Urinary bladder (tissue), 3 donors: ENCODE measurements at regions not wholly inside any gene's neighbourhood (a gene's known extent, or its start where the extent isn't known, plus 50 kb on each side); places are given as distances from the start of the nearest gene placed in this dataset.

ENCODE experiments used
- DNase-seq: peaks from one replicate; pipeline ENCODE4 v3.0.0-alpha.2; 2015; ENCODE audit errors: extremely low spot score
- H3K27ac ChIP-seq: one replicate; pipeline ENCODE4 v1.5.1; 2013; ENCODE audit warnings: low read depth, mild to moderate bottlenecking, moderate library complexity
- H3K36me3 ChIP-seq: one replicate; pipeline ENCODE4 v1.6.1; 2013; ENCODE audit warnings: mild to moderate bottlenecking, moderate library complexity; ENCODE audit not compliant: insufficient read depth
- H3K4me1 ChIP-seq: one replicate; pipeline ENCODE4 v1.6.1; 2013; ENCODE audit warnings: mild to moderate bottlenecking, moderate library complexity; ENCODE audit not compliant: insufficient read depth
- H3K4me3 ChIP-seq: one replicate; pipeline ENCODE4 v1.5.1; 2013; ENCODE audit warnings: low read depth, low read length
- WGBS: extraction: QIAGEN DNeasy Blood & Tissue Kit; methylation state at CpG from one replicate; pipeline ENCODE4 v1.1.7; 2013; 5-methylcytosine and 5-hydroxymethylcytosine counted together
- donor health status: healthy with polysubstance abuse.
- donor health status: healthy.

DNA sequence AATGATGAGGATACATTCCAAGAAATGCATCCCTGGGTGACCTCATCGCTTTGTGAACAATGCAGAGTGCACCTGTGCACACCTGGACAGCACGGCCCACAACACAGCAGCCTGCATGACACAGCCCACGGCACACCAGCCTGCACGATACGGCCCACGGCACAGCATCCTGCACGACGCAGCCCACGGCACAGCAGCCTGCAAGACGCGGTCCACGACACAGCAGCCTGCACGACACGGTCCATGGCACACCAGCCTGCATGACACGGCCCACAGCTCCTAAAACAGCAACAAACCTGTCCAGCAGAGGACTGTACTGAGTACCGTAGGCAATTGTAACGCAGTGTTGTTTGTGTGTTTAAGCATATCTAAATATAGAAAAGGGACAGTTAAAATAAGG, 134.7 kb upstream of the PPP2R2D start:
- no peaks in the 10 kb centered on the region for H3K4me1 ChIP-seq
- no peak for DNase-seq
- 93% methylated on average over 17 of the region's 17 CpGs for WGBS
- H3K36me3 ChIP-seq: no peaks in the 10 kb centered on the region
- H3K4me3 ChIP-seq: no peak overlapping the region
- no peak overlapping the region for H3K27ac ChIP-seq

DNA sequence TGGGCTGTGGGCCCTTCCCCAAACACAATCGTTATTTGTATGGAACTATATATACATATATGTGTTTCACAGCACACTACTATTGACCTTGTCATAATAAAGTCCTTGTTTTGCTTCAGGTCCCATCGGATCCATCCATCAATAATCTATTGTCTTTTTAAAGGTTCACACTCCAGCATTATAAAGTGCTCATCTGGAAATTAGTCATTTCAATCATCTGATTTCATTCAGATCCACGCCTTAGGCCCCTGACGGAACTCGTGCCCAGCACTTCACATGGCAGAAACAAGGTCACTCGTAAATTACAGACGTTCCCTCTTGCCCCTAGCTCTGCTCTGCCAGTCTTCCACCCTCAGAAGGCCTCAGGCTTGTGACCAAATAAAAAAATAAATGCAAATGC, 133.1 kb upstream of the PPP2R2D start:
- Histone ChIP-seq H3K36me3 (no peaks in the 10 kb centered on the region), H3K4me3 (no peak overlapping the region), H3K4me1 (no peaks in the 10 kb centered on the region), H3K27ac (no peak overlapping the region)
- WGBS: 83% methylated on average over 7 of the region's 7 CpGs
- DNase-seq: no peak

- DNase-seq: no peak
- no peaks in the 10 kb centered on the region for H3K4me1 ChIP-seq
Measured at GRCh38 chr10:131769571-131770410, 131.0 kb upstream of the PPP2R2D start.

GRCh38 chr10:131770946-131771633, 129.7 kb upstream of the PPP2R2D start:
- no peak for DNase-seq
- 88% methylated on average over 21 of the region's 21 CpGs for WGBS
- Histone ChIP-seq H3K36me3 (no peaks in the 10 kb centered on the region), H3K4me1 (no peaks in the 10 kb centered on the region), H3K27ac (no peak overlapping the region), H3K4me3 (no peak overlapping the region)

More at GRCh38 chr10:131769571-131770410, 131.0 kb upstream of the PPP2R2D start:
- WGBS: 60% methylated on average over 19 of the region's 19 CpGs
- H3K36me3 ChIP-seq: no peaks in the 10 kb centered on the region
- no peak overlapping the region for H3K27ac ChIP-seq
- H3K4me3 ChIP-seq: no peak overlapping the region

DNA sequence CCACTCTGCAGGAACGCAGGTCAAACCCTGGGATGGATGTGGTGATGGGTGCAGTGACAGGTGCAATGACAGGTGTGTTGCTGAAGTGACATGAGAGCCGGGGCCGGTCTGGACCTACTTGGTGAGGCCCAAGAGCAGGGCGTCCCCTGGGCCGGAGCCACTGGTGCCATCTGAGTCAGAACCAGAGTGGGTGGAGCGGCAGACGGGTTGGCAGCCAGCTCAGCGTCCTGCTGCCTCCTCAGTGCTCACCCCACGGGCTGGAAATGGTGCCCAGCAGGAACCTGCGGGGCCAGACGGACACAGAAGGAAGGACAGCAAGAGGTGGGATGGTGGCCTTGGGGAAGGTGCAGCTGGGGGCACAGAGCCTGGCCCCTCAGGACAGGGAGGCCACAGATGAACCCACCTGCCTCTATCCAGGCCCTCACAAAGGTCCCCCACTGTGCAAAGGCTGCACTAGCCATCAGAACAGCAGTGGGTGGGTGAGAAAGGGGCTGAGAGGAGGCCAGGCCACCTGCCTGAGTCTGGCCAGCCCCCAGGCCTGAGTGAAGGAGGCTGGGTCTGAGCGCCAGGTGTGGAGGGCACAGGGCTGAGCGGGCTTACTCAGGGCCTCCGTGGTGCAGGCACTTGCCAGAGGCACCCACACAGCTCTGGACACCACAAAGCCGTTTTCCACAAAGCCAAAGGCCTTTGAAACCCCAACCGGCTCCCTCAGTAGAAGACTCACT, 129.0 kb upstream of the PPP2R2D start:
- no peak for DNase-seq
- WGBS: 89% methylated on average over 16 of the region's 16 CpGs
- H3K27ac ChIP-seq: no peak overlapping the region
- H3K4me1 ChIP-seq: no peaks in the 10 kb centered on the region
- no peaks in the 10 kb centered on the region for H3K36me3 ChIP-seq
- no peak overlapping the region for H3K4me3 ChIP-seq

DNA sequence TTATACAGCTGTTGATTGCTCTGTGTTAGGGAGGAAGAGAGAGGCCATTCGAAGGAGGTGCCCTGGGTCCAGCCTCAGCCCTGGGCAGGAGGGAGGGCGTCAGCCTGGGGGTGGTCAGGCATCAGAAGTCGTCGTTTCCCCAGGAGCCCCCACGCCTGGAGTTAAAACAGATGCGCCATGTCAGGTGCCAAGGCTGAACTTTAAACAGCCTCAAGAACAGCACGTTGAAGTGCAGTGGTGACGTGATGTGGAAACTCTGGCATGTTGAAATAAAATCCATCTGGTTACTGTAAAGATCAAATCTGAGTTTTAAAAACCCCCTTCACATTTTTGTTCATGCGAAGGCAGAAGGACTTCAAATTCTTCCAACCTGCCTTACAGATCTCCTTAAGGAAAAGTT, 128.4 kb upstream of the PPP2R2D start:
- Histone ChIP-seq H3K4me1 (no peaks in the 10 kb centered on the region), H3K36me3 (no peaks in the 10 kb centered on the region), H3K27ac (no peak overlapping the region), H3K4me3 (no peak overlapping the region)
- WGBS: 27% methylated on average over 9 of the region's 9 CpGs
- peak; percentile 48 for DNase-seq

GRCh38 chr10:131773370-131774343, 127.2 kb upstream of the PPP2R2D start:
- WGBS: 65% methylated on average over 34 of the region's 34 CpGs
- no peaks in the 10 kb centered on the region for H3K36me3 ChIP-seq
- no peak overlapping the region for H3K27ac ChIP-seq
- no peak for DNase-seq
- no peak overlapping the region for H3K4me3 ChIP-seq
- H3K4me1 ChIP-seq: no peaks in the 10 kb centered on the region

DNA sequence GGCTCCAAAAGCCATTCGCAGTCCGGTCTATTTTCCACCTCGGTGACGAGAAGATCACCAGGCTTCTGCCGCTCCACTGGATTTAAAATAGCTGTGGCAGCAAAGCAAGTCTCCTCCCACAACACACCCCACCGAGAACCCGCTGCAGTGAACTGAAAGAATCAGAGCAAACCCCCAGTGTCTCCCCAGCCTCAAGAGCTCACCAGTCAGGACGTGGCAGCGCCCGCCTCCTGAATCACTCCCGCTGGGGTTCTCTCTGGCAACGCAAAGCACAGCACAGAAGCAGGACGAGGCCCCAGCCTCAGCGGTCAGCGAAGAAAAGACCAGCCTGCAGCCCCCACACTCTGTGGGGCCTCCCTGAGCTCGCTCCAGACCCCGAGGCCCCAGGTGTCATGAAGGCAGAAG, 126.1 kb upstream of the PPP2R2D start:
- 84% methylated on average over 17 of the region's 17 CpGs for WGBS
- no peak overlapping the region for H3K27ac ChIP-seq
- no peaks in the 10 kb centered on the region for H3K36me3 ChIP-seq
- H3K4me1 ChIP-seq: no peaks in the 10 kb centered on the region
- no peak for DNase-seq
- H3K4me3 ChIP-seq: no peak overlapping the region

- H3K4me3 ChIP-seq: no peak overlapping the region
- no peak for DNase-seq
- H3K27ac ChIP-seq: no peak overlapping the region
- 78% methylated on average over 16 of the region's 16 CpGs for WGBS
- H3K36me3 ChIP-seq: no peaks in the 10 kb centered on the region
- H3K4me1 ChIP-seq: no peaks in the 10 kb centered on the region
Measured at GRCh38 chr10:131775433-131775832, 125.4 kb upstream of the PPP2R2D start.

- H3K27ac ChIP-seq: no peak overlapping the region
- DNase-seq: no peak
- 84% methylated on average over 11 of the region's 11 CpGs for WGBS
- no peak overlapping the region for H3K4me3 ChIP-seq
- H3K4me1 ChIP-seq: no peaks in the 10 kb centered on the region
- H3K36me3 ChIP-seq: no peaks in the 10 kb centered on the region
Measured at GRCh38 chr10:131775833-131776232, 125.0 kb upstream of the PPP2R2D start.

GRCh38 chr10:131776496-131776895, 124.3 kb upstream of the PPP2R2D start:
- DNase-seq: no peak
- no peak overlapping the region for H3K4me3 ChIP-seq
- WGBS: 86% methylated on average over 11 of the region's 11 CpGs
- no peak overlapping the region for H3K27ac ChIP-seq
- no peaks in the 10 kb centered on the region for H3K36me3 ChIP-seq
- no peaks in the 10 kb centered on the region for H3K4me1 ChIP-seq

- DNase-seq: no peak
- Histone ChIP-seq H3K4me3 (no peak overlapping the region), H3K4me1 (no peaks in the 10 kb centered on the region), H3K27ac (no peak overlapping the region), H3K36me3 (no peaks in the 10 kb centered on the region)
- 93% methylated on average over 5 of the region's 5 CpGs for WGBS
Measured at GRCh38 chr10:131777162-131777561, 123.6 kb upstream of the PPP2R2D start.

GRCh38 chr10:131777921-131778320, 122.9 kb upstream of the PPP2R2D start:
- H3K36me3 ChIP-seq: no peaks in the 10 kb centered on the region
- no peak overlapping the region for H3K4me3 ChIP-seq
- DNase-seq: no peak
- no peak overlapping the region for H3K27ac ChIP-seq
- 93% methylated on average over 2 of the region's 2 CpGs for WGBS
- H3K4me1 ChIP-seq: no peaks in the 10 kb centered on the region
